ENCODE measurements at regions not wholly inside any gene's neighbourhood (a gene's known extent, or its start where the extent isn't known, plus 50 kb on each side); places are given as distances from the start of the nearest gene placed in this dataset.

- Histone ChIP-seq H3K9me3 (ENCODE audit: low read depth) (no peaks in the 10 kb centered on the region), H2AFZ (no peak overlapping the region), H3K79me2 (ENCODE audit: insufficient read depth) (peaks cover 57% of the 10 kb centered on the region), H3K4me3 (no peak overlapping the region), H3K4me1 (ENCODE audit: insufficient read depth) (no peaks in the 10 kb centered on the region), H3K27ac (no peak overlapping the region), H3K9ac (no peak overlapping the region), H3K9me2 (ENCODE audit: insufficient read depth) (no peaks in the 10 kb centered on the region), H4K20me1 (ENCODE audit: insufficient read depth) (peaks cover 6% of the 10 kb centered on the region; the same call in 1 of the 2 replicates), H3K27me3 (replicated peaks; ENCODE audit: insufficient read depth) (no peaks in the 10 kb centered on the region), H3F3A (ENCODE audit: insufficient read depth) (peaks cover 7% of the 10 kb centered on the region; the same call in 1 of the 2 replicates), H3K36me3 (ENCODE audit: low read depth) (no peaks in the 10 kb centered on the region; the same call in 1 of the 2 replicates), H3K4me2 (ENCODE audit: unreplicated experiment) (no peak overlapping the region)
- 66 to 78% methylated on average over 4 of the region's 4 CpGs for WGBS, 2 experiments (ENCODE audit: low coverage in 1 of 2, low lambda C conversion rate in 2 of 2, missing lambda C conversion rate in 2 of 2)
- in situ Hi-C loops (cut with MboI), result no loop called here
- DNase-seq, result no peak
- TF ChIP-seq EZH2 (IDR thresholded peaks at IDR 0.05; ENCODE audit: insufficient read depth, poor library complexity, severe bottlenecking) (no peak), EZH2phosphoT487 (IDR thresholded peaks at IDR 0.05; ENCODE audit: insufficient read depth, low read depth) (no peak)
Measured at GRCh38 chr22:42207918-42208317, 62.5 kb downstream of the TCF20 start.

GRCh38 chr22:42203609-42204008, 66.8 kb downstream of the TCF20 start:
- no peak overlapping the region for H3K27ac ChIP-seq
- H3F3A ChIP-seq (ENCODE audit: insufficient read depth), result no peaks in the 10 kb centered on the region

GRCh38 chr22:42202669-42203068, 67.8 kb downstream of the TCF20 start:
- in situ Hi-C loops (cut with MboI), result no loop called here
- H4K20me1 ChIP-seq (ENCODE audit: insufficient read depth), result peaks cover 6% of the 10 kb centered on the region; the same call in 1 of the 2 replicates

More at GRCh38 chr22:42203609-42204008, 66.8 kb downstream of the TCF20 start:
- Histone ChIP-seq H3K9ac (no peak overlapping the region), H3K4me2 (ENCODE audit: unreplicated experiment) (no peak overlapping the region), H3K79me2 (ENCODE audit: insufficient read depth) (peaks cover 100% of the 10 kb centered on the region), H3K36me3 (ENCODE audit: low read depth) (no peaks in the 10 kb centered on the region), H4K20me1 (ENCODE audit: insufficient read depth) (peaks cover 6% of the 10 kb centered on the region; the same call in 1 of the 2 replicates), H3K9me3 (ENCODE audit: low read depth) (no peaks in the 10 kb centered on the region), H3K9me2 (ENCODE audit: insufficient read depth) (no peaks in the 10 kb centered on the region), H3K27me3 (replicated peaks; ENCODE audit: insufficient read depth) (no peaks in the 10 kb centered on the region), H2AFZ (no peak overlapping the region), H3K4me1 (ENCODE audit: insufficient read depth) (no peaks in the 10 kb centered on the region), H3K4me3 (no peak overlapping the region)
- no peak for TF ChIP-seq EZH2phosphoT487 (IDR thresholded peaks at IDR 0.05; ENCODE audit: insufficient read depth, low read depth)
- no peak for TF ChIP-seq EZH2 (IDR thresholded peaks at IDR 0.05; ENCODE audit: insufficient read depth, poor library complexity, severe bottlenecking)
- 95 to 100% methylated on average over 2 of the region's 2 CpGs for WGBS, 2 experiments (ENCODE audit: low coverage in 1 of 2, low lambda C conversion rate in 2 of 2, missing lambda C conversion rate in 2 of 2)
- in situ Hi-C loops (cut with MboI), result no loop called here
- no peak for DNase-seq

GRCh38 chr22:42202048-42202447, 68.4 kb downstream of the TCF20 start:
- Histone ChIP-seq H3K36me3 (ENCODE audit: low read depth) (no peaks in the 10 kb centered on the region), H3K79me2 (ENCODE audit: insufficient read depth) (peaks cover 100% of the 10 kb centered on the region), H3F3A (ENCODE audit: insufficient read depth) (no peaks in the 10 kb centered on the region), H3K27me3 (replicated peaks; ENCODE audit: insufficient read depth) (no peaks in the 10 kb centered on the region), H3K4me1 (ENCODE audit: insufficient read depth) (no peaks in the 10 kb centered on the region), H3K4me3 (no peak overlapping the region), H3K4me2 (ENCODE audit: unreplicated experiment) (no peak overlapping the region), H3K9ac (no peak overlapping the region), H4K20me1 (ENCODE audit: insufficient read depth) (peaks cover 6% of the 10 kb centered on the region; the same call in 1 of the 2 replicates), H3K9me3 (ENCODE audit: low read depth) (no peaks in the 10 kb centered on the region), H3K9me2 (ENCODE audit: insufficient read depth) (no peaks in the 10 kb centered on the region), H3K27ac (no peak overlapping the region), H2AFZ (no peak overlapping the region)
- in situ Hi-C loops (cut with MboI), result no loop called here
- 90 to 97% methylated on average over 1 of the region's 1 CpG for WGBS, 2 experiments (ENCODE audit: low coverage in 1 of 2, low lambda C conversion rate in 2 of 2, missing lambda C conversion rate in 2 of 2)
- no peak for TF ChIP-seq EZH2 (IDR thresholded peaks at IDR 0.05; ENCODE audit: insufficient read depth, poor library complexity, severe bottlenecking)
- no peak for TF ChIP-seq EZH2phosphoT487 (IDR thresholded peaks at IDR 0.05; ENCODE audit: insufficient read depth, low read depth)
- no peak for DNase-seq

More at GRCh38 chr22:42202669-42203068, 67.8 kb downstream of the TCF20 start:
- H3K27me3 ChIP-seq (replicated peaks; ENCODE audit: insufficient read depth), result no peaks in the 10 kb centered on the region
- no peaks in the 10 kb centered on the region for H3K9me3 ChIP-seq (ENCODE audit: low read depth)
- no peak for DNase-seq
- no peaks in the 10 kb centered on the region for H3F3A ChIP-seq (ENCODE audit: insufficient read depth)
- H3K36me3 ChIP-seq (ENCODE audit: low read depth), result no peaks in the 10 kb centered on the region
- no peak overlapping the region for H3K4me2 ChIP-seq (ENCODE audit: unreplicated experiment)
- H3K27ac ChIP-seq, result no peak overlapping the region
- TF ChIP-seq EZH2phosphoT487 (IDR thresholded peaks at IDR 0.05; ENCODE audit: insufficient read depth, low read depth) (no peak), EZH2 (IDR thresholded peaks at IDR 0.05; ENCODE audit: insufficient read depth, poor library complexity, severe bottlenecking) (no peak)
- peaks cover 100% of the 10 kb centered on the region for H3K79me2 ChIP-seq (ENCODE audit: insufficient read depth)
- no peak overlapping the region for H3K9ac ChIP-seq
- H2AFZ ChIP-seq, result no peak overlapping the region
- H3K9me2 ChIP-seq (ENCODE audit: insufficient read depth), result no peaks in the 10 kb centered on the region
- 96 to 98% methylated on average over 6 of the region's 6 CpGs for WGBS, 2 experiments (ENCODE audit: low coverage in 1 of 2, low lambda C conversion rate in 2 of 2, missing lambda C conversion rate in 2 of 2)
- H3K4me3 ChIP-seq, result no peak overlapping the region
- no peaks in the 10 kb centered on the region for H3K4me1 ChIP-seq (ENCODE audit: insufficient read depth)

GRCh38 chr22:42199025-42199424, 68.4 kb upstream of the CYP2D6 start:
- DNase-seq, result no peak
- in situ Hi-C loops (cut with MboI), result no loop called here
- Histone ChIP-seq H4K20me1 (ENCODE audit: insufficient read depth) (no peaks in the 10 kb centered on the region; the same call in none of the 2 replicates), H3K4me1 (ENCODE audit: insufficient read depth) (no peaks in the 10 kb centered on the region), H3K27ac (no peak overlapping the region), H3F3A (ENCODE audit: insufficient read depth) (no peaks in the 10 kb centered on the region), H3K4me3 (no peak overlapping the region), H3K79me2 (ENCODE audit: insufficient read depth) (peaks cover 100% of the 10 kb centered on the region), H3K9me2 (ENCODE audit: insufficient read depth) (no peaks in the 10 kb centered on the region), H2AFZ (no peak overlapping the region), H3K4me2 (ENCODE audit: unreplicated experiment) (no peak overlapping the region), H3K9me3 (ENCODE audit: low read depth) (no peaks in the 10 kb centered on the region), H3K9ac (no peak overlapping the region), H3K36me3 (ENCODE audit: low read depth) (no peaks in the 10 kb centered on the region), H3K27me3 (replicated peaks; ENCODE audit: insufficient read depth) (no peaks in the 10 kb centered on the region)
- WGBS, 2 experiments (ENCODE audit: low coverage in 1 of 2, low lambda C conversion rate in 2 of 2, missing lambda C conversion rate in 2 of 2), result 79 to 85% methylated on average over 5 of the region's 5 CpGs
- TF ChIP-seq EZH2phosphoT487 (IDR thresholded peaks at IDR 0.05; ENCODE audit: insufficient read depth, low read depth) (no peak), EZH2 (IDR thresholded peaks at IDR 0.05; ENCODE audit: insufficient read depth, poor library complexity, severe bottlenecking) (no peak)

Measured in GM23248 (cell line).